HG03558 (cell line): ENCODE measurements at regions not wholly inside any gene's neighbourhood (a gene's known extent, or its start where the extent isn't known, plus 50 kb on each side); places are given as distances from the start of the nearest gene placed in this dataset.
"Not testable (repeated sequence)": the region's sequence is repeated elsewhere in the genome, so short reads cannot be mapped to it uniquely, and the experiment has no call there.

Source experiments
- ATAC-seq: cut with Tn5 transposase; IDR thresholded peaks from one replicate; pipeline ENCODE4 v1.9.1; 2021; ENCODE audit warnings: moderate number of reproducible peaks; ENCODE audit not compliant: unreplicated experiment; ENCODE audit errors: extremely low read depth

GRCh38 chr5:160479220-160479619 lies 57.6 kb downstream of the PTTG1 start:
- no peak for ATAC-seq

GRCh38 chr5:160479926-160480325 lies 58.3 kb downstream of the PTTG1 start:
- no peak for ATAC-seq

- no peak for ATAC-seq
These were observed 59.0 kb downstream of the PTTG1 start for GRCh38 chr5:160480652-160481051.

GRCh38 chr5:160484678-160485077 lies 63.0 kb downstream of the PTTG1 start:
- ATAC-seq = no peak

GRCh38 chr5:160485364-160485969 lies 63.8 kb downstream of the PTTG1 start:
- ATAC-seq = no peak

- peak; percentile 29 for ATAC-seq
These were observed 64.9 kb downstream of the PTTG1 start for GRCh38 chr5:160486573-160486972.

GRCh38 chr5:160488394-160489325 lies 67.0 kb downstream of the PTTG1 start:
- no peak for ATAC-seq

GRCh38 chr5:160491438-160491837 lies 69.8 kb downstream of the PTTG1 start:
- no peak for ATAC-seq

- ATAC-seq = no peak
These were observed 70.9 kb downstream of the PTTG1 start for GRCh38 chr5:160492565-160492964.

GRCh38 chr5:160493806-160494338 lies 72.2 kb downstream of the PTTG1 start:
- ATAC-seq = no peak

- no peak for ATAC-seq
These were observed 72.8 kb downstream of the PTTG1 start for GRCh38 chr5:160494451-160494850.

- no peak for ATAC-seq
These were observed 74.7 kb downstream of the PTTG1 start for GRCh38 chr5:160496334-160496733.

- no peak for ATAC-seq
These were observed 75.1 kb downstream of the PTTG1 start for GRCh38 chr5:160496784-160497183.

GRCh38 chr5:160497878-160498277 lies 76.2 kb downstream of the PTTG1 start:
- no peak for ATAC-seq

GRCh38 chr5:160498441-160499043 lies 76.9 kb downstream of the PTTG1 start:
- ATAC-seq = not testable (repeated sequence)

- ATAC-seq = no peak
These were observed 79.4 kb downstream of the PTTG1 start for GRCh38 chr5:160500786-160501779.

- no peak for ATAC-seq
These were observed 83.3 kb downstream of the PTTG1 start for GRCh38 chr5:160504906-160505305.

- ATAC-seq = peak; percentile 67
These were observed 84.7 kb downstream of the PTTG1 start for GRCh38 chr5:160506006-160507004.
